GM19463 (cell line): ENCODE measurements at regions not wholly inside any gene's neighbourhood (a gene's known extent, or its start where the extent isn't known, plus 50 kb on each side); places are given as distances from the start of the nearest gene placed in this dataset.
"Not testable (repeated sequence)": the region's sequence is repeated elsewhere in the genome, so short reads cannot be mapped to it uniquely, and the experiment has no call there.

ENCODE experiments used
- ATAC-seq: cut with Tn5 transposase; IDR thresholded peaks from one replicate; pipeline ENCODE4 v1.9.1; 2021; ENCODE audit warnings: mild to moderate bottlenecking, moderate library complexity; ENCODE audit not compliant: unreplicated experiment

GRCh38 chr1:227417756-227418480 is 99.6 kb upstream of the CDC42BPA start:
- ATAC-seq, result no peak

- no peak for ATAC-seq
Observed at GRCh38 chr1:227416156-227416830, 98.0 kb upstream of the CDC42BPA start.

DNA sequence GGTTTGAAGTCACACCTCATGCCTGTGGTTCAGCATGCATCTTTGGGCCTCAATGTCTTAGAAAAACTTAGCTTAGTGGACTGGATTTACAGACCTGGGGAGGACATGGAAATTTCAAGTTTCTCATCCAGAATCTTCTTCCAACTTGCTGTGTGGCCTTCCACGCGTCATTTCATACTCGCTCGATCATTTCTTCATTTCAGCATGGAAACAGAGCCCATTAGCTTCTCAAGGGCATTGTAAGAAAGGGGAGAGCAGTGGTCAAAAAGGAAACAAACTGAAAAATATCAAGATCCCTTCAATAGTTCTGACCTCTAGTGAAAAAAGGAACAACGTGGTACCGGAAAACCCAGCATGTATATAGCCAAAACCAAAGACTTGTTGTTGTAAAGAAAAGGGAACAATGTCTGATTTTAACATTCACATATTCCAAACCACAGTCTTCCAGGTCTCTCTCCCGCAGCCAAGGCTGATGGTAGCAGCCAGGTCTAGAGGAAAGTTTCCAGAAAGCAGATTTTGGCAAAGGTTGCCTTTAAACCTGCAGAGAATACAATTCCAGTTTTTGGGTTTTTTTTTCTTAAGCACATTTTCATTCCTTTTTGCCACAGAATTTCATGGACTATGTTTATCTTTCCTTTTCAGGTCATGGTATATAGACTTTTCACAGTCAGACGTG is 97.0 kb upstream of the CDC42BPA start:
- no peak for ATAC-seq

- no peak for ATAC-seq
Observed at GRCh38 chr1:227411066-227411465, 92.8 kb upstream of the CDC42BPA start.

DNA sequence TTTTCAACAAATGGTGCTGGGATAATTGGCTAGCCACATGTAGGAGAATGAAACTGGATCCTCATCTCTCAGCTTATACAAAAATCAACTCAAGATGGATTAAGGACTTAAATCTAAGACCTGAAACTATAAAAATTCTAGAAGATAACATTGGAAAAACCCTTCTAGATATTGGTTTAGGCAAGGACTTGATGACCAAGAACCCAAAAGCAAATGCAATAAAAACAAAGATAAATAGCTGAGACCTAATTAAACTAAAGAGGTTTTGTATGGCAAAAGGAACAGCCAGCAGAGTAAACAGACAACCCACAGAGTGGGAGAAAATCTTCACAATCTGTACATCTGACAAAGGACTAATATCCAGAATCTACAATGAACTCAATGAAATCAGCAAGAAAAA is 88.0 kb upstream of the CDC42BPA start:
- ATAC-seq, result not testable (repeated sequence)

DNA sequence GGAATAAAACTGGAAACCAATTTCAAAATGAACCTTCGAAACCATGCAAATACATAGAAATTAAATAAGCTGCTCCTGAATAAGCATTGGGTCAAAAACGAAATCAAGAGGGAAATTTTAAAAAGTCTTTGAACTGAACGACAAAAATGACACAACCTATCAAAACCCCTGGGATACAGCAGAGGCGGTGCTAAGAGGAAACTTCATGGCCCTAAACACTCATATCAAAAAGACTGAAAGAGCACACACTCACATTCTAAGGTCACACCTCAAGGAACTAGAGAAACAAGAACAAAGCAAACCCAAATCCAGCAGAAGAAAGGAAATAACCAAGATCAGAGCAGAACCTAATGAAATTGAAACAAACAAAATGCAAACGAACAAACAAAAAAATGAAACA is 85.2 kb upstream of the CDC42BPA start:
- ATAC-seq, result no peak

DNA sequence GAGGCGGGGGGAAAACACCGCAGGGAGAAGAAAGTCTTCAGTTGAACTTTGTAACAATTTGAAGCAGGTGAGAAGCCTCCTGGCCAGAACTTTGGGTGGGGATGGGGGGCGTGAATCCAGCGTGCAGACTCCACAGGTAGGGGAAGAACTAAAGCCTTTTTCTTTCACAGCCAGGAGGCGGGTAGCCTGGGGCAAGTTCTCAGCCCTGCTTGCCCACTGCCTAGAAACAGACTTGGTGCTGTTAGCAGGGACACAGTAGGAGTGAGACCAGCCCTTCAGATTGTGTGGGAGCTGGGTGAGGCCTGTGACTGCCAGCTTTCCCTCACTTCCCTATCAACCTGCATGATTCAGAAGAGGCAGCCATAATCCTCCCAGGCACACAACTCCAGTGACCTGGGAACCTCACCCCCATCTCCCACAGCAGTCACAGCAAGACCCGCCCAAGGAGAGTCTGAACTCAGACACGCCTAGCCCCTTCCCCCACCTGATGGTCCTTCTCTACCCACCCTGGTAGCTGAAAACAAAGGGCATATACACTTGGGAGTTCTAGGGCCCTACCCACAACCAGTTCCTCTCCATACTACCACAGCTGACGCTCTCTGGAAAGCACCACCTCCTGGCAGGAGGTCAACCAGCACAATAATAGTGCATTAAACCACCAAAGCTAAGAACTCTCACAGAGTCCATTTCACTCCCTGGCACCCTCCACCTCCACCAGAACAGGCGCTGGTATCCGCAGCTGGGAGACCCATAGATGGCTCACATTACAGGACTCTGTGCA is 83.5 kb upstream of the CDC42BPA start:
- ATAC-seq, result no peak

- no peak for ATAC-seq
Observed at GRCh38 chr1:227399152-227399730, 80.9 kb upstream of the CDC42BPA start.

DNA sequence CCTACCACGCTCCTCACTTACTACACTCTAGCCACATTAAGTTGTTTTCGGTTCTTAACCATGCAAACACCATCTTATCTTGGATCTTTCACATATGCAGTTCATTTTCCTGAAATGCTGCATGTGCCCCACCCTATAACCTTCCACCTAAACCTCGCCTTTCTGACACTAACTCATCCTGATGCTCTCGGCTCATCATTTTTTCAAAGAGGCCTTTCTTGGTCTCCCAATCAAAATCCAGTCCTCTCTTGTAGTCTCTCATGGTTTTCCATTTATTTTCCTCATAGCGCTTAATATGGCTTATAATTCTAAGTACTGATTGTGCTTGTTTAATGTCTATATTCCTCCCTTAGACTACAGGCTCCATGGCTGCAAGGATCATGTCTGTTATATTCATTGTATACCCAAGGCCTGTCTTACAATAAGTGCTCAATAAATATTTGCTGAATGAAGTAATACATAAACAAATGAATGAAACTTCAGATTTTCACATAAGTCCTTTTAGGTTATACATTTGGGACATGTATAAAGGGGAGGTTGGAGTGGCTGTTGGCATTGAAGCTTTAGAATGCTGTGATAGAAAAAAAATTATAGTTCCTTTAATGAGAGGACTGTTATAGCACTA is 79.2 kb upstream of the CDC42BPA start:
- ATAC-seq, result no peak

GRCh38 chr1:227396539-227397353 is 78.5 kb upstream of the CDC42BPA start:
- ATAC-seq, result no peak

DNA sequence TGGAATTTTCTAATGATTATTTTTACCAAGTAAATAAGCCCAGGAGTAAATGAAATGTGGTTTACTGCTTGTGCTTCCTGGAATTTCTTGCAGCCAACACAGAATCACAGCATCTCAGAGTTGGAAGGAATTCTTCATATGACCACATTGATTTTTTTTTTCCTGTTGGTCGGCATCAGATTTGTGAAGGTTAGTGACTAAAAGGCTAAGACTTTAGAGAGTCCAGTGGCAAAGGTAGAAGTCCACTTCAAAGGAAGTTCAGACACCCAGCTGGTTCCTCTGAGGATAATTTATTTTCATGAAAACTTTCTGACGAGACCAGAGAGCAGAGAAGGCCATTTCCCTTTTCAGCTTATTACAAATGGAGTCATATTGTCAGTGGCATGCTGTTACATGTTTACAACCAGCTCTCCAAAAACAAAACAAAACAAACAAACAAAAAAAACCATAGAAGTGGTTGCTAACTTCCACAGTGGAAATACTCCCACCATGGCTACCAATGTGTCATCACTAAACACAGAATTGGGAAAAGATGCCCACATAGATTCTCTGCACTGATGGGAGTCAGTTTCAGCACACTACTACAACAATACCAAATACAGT is 77.2 kb upstream of the CDC42BPA start:
- no peak for ATAC-seq

GRCh38 chr1:227392984-227393764 is 74.9 kb upstream of the CDC42BPA start:
- ATAC-seq, result no peak

GRCh38 chr1:227391879-227392278 is 73.6 kb upstream of the CDC42BPA start:
- no peak for ATAC-seq

DNA sequence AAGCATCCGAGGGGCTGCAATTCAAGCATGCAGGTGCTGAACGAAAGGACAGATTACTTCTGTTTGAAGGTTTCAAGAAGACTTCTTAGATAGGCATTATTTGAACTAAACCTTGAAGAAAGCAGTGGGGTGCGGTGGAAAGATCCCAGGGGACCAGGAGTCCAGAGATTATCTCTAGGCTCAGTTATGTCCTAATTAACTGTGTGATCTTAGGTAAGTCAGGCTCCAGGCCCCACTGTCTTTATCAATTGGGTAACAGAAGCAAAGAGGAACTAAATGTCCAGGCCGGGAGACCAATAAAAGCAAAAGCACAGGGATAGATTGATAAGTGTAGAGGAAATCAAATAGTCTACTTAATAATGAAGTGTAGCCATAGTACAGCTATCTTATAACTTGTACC is 72.9 kb upstream of the CDC42BPA start:
- no peak for ATAC-seq

- no peak for ATAC-seq
Observed at GRCh38 chr1:227390525-227390924, 72.2 kb upstream of the CDC42BPA start.

GRCh38 chr1:227388214-227389168 is 70.2 kb upstream of the CDC42BPA start:
- no peak for ATAC-seq

DNA sequence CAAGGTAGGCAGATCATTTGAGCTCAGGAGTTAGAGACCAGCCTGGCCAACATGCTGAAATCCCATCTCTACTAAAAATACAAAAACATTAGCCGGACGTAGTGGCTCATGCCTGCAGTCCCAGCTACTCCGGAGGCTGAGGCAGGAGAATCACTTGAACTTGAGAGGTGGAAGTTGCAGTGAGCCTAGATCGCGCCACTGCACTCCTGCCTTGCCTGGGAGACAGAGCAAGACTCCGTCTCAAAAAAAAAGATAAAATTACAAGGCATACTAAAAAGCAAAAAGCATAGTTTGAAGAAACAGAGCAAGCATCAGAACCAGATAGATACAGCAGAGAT is 61.2 kb upstream of the CDC42BPA start:
- ATAC-seq, result no peak
